Skeletal muscle satellite cell (primary cell): ENCODE measurements at regions not wholly inside any gene's neighbourhood (a gene's known extent, or its start where the extent isn't known, plus 50 kb on each side); places are given as distances from the start of the nearest gene placed in this dataset.
A peak's percentile ranks its signal among the peaks of the same experiment; 100 is the strongest.

Experiments
- H3K27me3 ChIP-seq: 2 replicates; pipeline ENCODE4 v1.7.0; 2013; ENCODE audit warnings: low read length; ENCODE audit not compliant: control insufficient read depth, insufficient read depth
- H3K36me3 ChIP-seq: 2 replicates; pipeline ENCODE4 v1.7.0; 2013; ENCODE audit warnings: mild to moderate bottlenecking, control low read depth, low read length; ENCODE audit not compliant: insufficient read depth
- H3K4me1 ChIP-seq: 2 replicates; pipeline ENCODE4 v1.7.0; 2013; ENCODE audit warnings: low read length; ENCODE audit not compliant: control insufficient read depth, insufficient read depth
- H3K4me2 ChIP-seq: 2 replicates; pipeline ENCODE4 v1.7.0; 2013; ENCODE audit warnings: mild to moderate bottlenecking, low read length
- H3K4me3 ChIP-seq: 2 replicates; pipeline ENCODE4 v1.7.0; 2013; ENCODE audit warnings: low read length
- H3K9ac ChIP-seq: 2 replicates; pipeline ENCODE4 v1.7.0; 2013; ENCODE audit warnings: mild to moderate bottlenecking, low read depth, low read length, moderate library complexity
- H3K9me3 ChIP-seq: replicated peaks from 2 replicates; pipeline ENCODE4 v1.7.0; 2013; ENCODE audit warnings: mild to moderate bottlenecking, control low read depth, low read length

- Histone ChIP-seq H3K4me1 (no peaks in the 10 kb centered on the region), H3K4me3 (no peak overlapping the region), H3K27me3 (no peaks in the 10 kb centered on the region), H3K36me3 (no peaks in the 10 kb centered on the region), H3K4me2 (no peak overlapping the region), H3K9ac (no peak overlapping the region), H3K9me3 (no peaks in the 10 kb centered on the region)
Observed at GRCh38 chr3:175913286-175913685, 1054.2 kb downstream of the NAALADL2 start.

DNA sequence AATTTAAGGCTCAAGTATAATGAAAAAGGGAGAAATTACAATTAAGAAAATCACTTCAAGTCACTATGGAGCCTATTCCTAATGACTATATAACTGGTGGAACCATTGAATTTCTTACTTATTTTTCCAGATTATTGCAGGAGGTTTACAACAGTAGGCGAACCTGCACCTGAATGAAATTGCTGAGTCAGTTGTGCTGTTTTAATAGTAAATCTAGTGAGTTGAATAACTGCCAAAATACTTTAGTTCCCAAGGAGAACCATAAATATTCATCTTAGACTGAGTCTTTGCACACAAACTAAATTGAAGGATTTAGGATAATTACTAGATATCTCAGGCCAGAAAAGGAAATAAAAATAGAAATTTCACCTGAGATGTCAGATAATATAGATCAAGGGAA lies 1052.8 kb downstream of the NAALADL2 start:
- Histone ChIP-seq H3K4me3 (no peak overlapping the region), H3K27me3 (no peaks in the 10 kb centered on the region), H3K9ac (no peak overlapping the region), H3K36me3 (no peaks in the 10 kb centered on the region), H3K4me2 (no peak overlapping the region), H3K9me3 (no peaks in the 10 kb centered on the region), H3K4me1 (no peaks in the 10 kb centered on the region)

- no peak overlapping the region for H3K4me2 ChIP-seq
- no peaks in the 10 kb centered on the region for H3K27me3 ChIP-seq
- H3K4me3 ChIP-seq, result no peak overlapping the region
- no peaks in the 10 kb centered on the region for H3K9me3 ChIP-seq
- no peaks in the 10 kb centered on the region for H3K36me3 ChIP-seq
- H3K9ac ChIP-seq, result no peak overlapping the region
- H3K4me1 ChIP-seq, result no peaks in the 10 kb centered on the region
Observed at GRCh38 chr3:175902226-175902625, 1043.1 kb downstream of the NAALADL2 start.

DNA sequence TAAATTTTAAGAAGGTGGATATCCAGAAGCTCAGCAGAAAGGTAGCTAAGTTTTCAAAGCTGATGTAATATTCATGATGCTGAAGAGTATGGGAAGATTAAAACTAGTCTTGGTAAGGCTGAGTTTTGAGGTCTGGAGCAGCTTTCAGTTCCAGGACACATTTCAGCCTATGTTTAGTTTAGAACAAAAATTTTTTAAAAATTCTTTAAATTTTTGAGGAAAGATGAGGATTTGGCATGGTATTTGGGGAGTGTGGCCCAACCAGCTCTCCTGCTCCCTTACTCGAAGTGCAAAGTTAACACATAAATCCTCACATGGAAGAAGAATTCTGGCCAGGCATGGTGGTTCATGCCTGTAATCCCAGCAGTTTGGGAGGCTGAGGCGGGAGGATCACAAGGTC lies 1039.1 kb downstream of the NAALADL2 start:
- H3K4me2 ChIP-seq, result no peak overlapping the region
- H3K4me1 ChIP-seq, result no peaks in the 10 kb centered on the region
- H3K9me3 ChIP-seq, result no peaks in the 10 kb centered on the region
- no peaks in the 10 kb centered on the region for H3K27me3 ChIP-seq
- no peak overlapping the region for H3K9ac ChIP-seq
- H3K4me3 ChIP-seq, result no peak overlapping the region
- no peaks in the 10 kb centered on the region for H3K36me3 ChIP-seq

DNA sequence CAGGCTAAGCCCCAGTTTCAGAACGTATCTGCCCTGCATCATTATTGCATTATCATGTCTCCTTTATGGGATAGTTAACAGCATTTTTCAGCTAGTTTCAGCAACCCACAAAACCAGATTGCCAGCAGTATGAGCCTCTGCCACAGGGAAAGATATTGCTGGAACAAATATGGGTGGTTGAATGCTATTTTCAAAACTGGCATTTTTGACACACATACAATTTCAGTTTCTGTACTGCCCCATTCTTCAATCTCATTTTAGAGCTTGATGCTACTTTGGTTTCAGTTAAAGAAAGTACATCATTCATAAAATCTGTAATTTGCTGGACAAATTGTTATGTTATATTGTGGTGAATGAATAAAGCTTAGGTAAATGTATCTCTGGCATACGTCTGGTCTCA lies 1037.5 kb downstream of the NAALADL2 start:
- Histone ChIP-seq H3K9me3 (no peaks in the 10 kb centered on the region), H3K4me1 (no peaks in the 10 kb centered on the region), H3K4me3 (no peak overlapping the region), H3K9ac (no peak overlapping the region), H3K36me3 (no peaks in the 10 kb centered on the region), H3K27me3 (no peaks in the 10 kb centered on the region), H3K4me2 (no peak overlapping the region)

- H3K9ac ChIP-seq, result no peak overlapping the region
- no peak overlapping the region for H3K4me3 ChIP-seq
- no peaks in the 10 kb centered on the region for H3K36me3 ChIP-seq
- no peaks in the 10 kb centered on the region for H3K4me1 ChIP-seq
- no peaks in the 10 kb centered on the region for H3K27me3 ChIP-seq
- H3K4me2 ChIP-seq, result no peak overlapping the region
- H3K9me3 ChIP-seq, result no peaks in the 10 kb centered on the region
Observed at GRCh38 chr3:175895731-175896130, 1036.6 kb downstream of the NAALADL2 start.

GRCh38 chr3:175893566-175893965 lies 1034.4 kb downstream of the NAALADL2 start:
- H3K4me2 ChIP-seq, result no peak overlapping the region
- no peaks in the 10 kb centered on the region for H3K4me1 ChIP-seq
- no peaks in the 10 kb centered on the region for H3K9me3 ChIP-seq
- no peak overlapping the region for H3K9ac ChIP-seq
- H3K4me3 ChIP-seq, result no peak overlapping the region
- H3K27me3 ChIP-seq, result no peaks in the 10 kb centered on the region
- H3K36me3 ChIP-seq, result no peaks in the 10 kb centered on the region

DNA sequence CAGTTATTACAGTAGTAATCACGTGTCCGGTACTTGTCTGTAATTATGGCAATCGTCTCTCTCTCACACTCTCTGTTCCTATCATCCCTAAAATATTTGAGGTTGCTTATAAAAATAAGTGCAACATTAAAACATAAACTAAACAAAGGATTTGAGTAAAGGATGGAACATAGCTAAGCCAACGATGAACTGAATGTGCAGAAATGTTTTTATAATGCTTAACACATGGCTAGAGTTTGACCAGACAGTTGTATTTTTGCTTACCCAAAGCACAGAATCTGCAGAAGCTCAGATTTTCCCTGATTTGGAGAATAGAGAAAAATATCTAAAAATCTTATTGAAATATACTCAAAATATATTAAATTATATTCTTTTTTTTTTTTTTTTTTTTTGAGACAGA lies 1030.9 kb downstream of the NAALADL2 start:
- H3K4me3 ChIP-seq, result no peak overlapping the region
- H3K27me3 ChIP-seq, result no peaks in the 10 kb centered on the region
- no peak overlapping the region for H3K9ac ChIP-seq
- H3K36me3 ChIP-seq, result no peaks in the 10 kb centered on the region
- H3K9me3 ChIP-seq, result no peaks in the 10 kb centered on the region
- no peak overlapping the region for H3K4me2 ChIP-seq
- no peaks in the 10 kb centered on the region for H3K4me1 ChIP-seq

- Histone ChIP-seq H3K27me3 (no peaks in the 10 kb centered on the region), H3K36me3 (no peaks in the 10 kb centered on the region), H3K4me3 (peak overlapping the region; percentile 61), H3K9ac (no peak overlapping the region), H3K4me2 (peak overlapping the region; percentile 73), H3K4me1 (no peaks in the 10 kb centered on the region), H3K9me3 (no peaks in the 10 kb centered on the region)
Observed at GRCh38 chr3:175885231-175885766, 1026.2 kb downstream of the NAALADL2 start.

DNA sequence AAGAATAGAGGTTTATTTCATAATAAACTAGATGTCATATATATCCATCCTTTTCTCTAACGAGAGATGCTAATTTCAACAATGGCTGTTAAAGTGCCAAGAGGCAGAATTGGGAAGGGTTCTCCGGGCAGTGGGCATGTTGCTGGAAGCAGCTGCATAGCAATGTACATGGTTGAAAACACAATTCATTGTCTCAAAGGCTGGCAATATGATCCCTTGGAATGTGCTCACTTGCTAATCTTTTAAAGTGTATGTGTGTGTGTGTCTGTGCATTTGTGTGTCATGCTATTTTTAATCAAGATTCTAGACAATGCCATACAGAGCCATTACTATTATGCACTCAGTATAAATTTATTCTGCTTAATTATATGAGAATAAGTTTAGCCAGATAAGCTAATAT lies 1020.3 kb downstream of the NAALADL2 start:
- Histone ChIP-seq H3K9me3 (no peaks in the 10 kb centered on the region), H3K4me2 (no peak overlapping the region), H3K36me3 (no peaks in the 10 kb centered on the region), H3K9ac (no peak overlapping the region), H3K27me3 (no peaks in the 10 kb centered on the region), H3K4me1 (no peaks in the 10 kb centered on the region), H3K4me3 (no peak overlapping the region)

GRCh38 chr3:175869404-175869803 lies 1010.3 kb downstream of the NAALADL2 start:
- Histone ChIP-seq H3K4me1 (no peaks in the 10 kb centered on the region), H3K9me3 (no peaks in the 10 kb centered on the region), H3K9ac (no peak overlapping the region), H3K4me3 (no peak overlapping the region), H3K36me3 (no peaks in the 10 kb centered on the region), H3K27me3 (no peaks in the 10 kb centered on the region), H3K4me2 (no peak overlapping the region)

DNA sequence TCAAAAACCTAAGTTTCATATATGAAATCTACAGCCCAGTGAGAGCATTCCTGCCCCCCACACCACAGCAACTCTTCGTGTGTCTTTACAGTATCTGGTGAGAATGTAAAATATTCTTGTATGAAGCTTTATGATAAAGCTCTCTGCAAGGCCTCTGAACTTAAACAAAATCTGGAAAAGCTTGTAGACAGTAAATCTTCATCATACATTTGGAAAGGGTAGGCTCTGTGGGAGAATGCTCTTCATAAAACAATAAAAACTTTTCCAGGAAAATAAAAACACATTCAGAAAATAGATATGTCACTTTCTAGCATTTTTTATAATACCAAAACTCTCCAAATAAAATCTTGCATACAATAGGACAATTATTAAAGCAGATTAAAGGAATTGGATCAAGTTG lies 1009.5 kb downstream of the NAALADL2 start:
- H3K4me1 ChIP-seq, result no peaks in the 10 kb centered on the region

More for the DNA sequence above, 1009.5 kb downstream of the NAALADL2 start:
- Histone ChIP-seq H3K27me3 (no peaks in the 10 kb centered on the region), H3K4me2 (no peak overlapping the region), H3K4me3 (no peak overlapping the region), H3K9ac (no peak overlapping the region), H3K36me3 (no peaks in the 10 kb centered on the region), H3K9me3 (no peaks in the 10 kb centered on the region)
